ENCODE measurements at regions not wholly inside any gene's neighbourhood (a gene's known extent, or its start where the extent isn't known, plus 50 kb on each side); places are given as distances from the start of the nearest gene placed in this dataset.
A peak's percentile ranks its signal among the peaks of the same experiment; 100 is the strongest.

DNA sequence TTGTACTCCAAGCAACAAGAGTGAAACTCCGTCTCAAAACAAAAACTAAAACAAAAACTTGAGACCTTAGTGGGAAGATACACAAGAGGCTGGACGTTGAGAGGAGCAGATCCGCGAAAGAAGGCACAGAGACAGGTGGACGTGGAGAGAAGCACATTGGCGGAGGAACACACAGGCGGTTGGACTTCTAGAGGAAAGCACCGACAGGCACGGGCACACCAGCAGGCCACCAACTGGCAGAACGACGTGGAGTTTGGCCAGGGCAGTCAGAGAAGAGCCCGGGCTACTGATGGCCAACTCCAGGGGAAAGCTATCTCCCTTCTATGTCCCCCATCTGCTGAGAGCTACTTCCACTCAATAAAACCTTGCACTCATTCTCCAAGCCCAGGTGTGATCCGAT, 482.7 kb downstream of the GABRG2 start:
- TF ChIP-seq POLR2A (IDR thresholded peaks at IDR 0.05; ENCODE audit: extremely low read depth, insufficient read length): no peak
- TF ChIP-seq, protein P1, sequence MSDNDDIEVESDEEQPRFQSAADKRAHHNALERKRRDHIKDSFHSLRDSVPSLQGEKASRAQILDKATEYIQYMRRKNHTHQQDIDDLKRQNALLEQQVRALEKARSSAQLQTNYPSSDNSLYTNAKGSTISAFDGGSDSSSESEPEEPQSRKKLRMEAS (IDR thresholded peaks at IDR 0.05; ENCODE audit: low read depth, low read length): no peak
- no peak for TF ChIP-seq MYC (IDR thresholded peaks at IDR 0.05; ENCODE audit: low read depth, low read length)
- TF ChIP-seq, protein P2, sequence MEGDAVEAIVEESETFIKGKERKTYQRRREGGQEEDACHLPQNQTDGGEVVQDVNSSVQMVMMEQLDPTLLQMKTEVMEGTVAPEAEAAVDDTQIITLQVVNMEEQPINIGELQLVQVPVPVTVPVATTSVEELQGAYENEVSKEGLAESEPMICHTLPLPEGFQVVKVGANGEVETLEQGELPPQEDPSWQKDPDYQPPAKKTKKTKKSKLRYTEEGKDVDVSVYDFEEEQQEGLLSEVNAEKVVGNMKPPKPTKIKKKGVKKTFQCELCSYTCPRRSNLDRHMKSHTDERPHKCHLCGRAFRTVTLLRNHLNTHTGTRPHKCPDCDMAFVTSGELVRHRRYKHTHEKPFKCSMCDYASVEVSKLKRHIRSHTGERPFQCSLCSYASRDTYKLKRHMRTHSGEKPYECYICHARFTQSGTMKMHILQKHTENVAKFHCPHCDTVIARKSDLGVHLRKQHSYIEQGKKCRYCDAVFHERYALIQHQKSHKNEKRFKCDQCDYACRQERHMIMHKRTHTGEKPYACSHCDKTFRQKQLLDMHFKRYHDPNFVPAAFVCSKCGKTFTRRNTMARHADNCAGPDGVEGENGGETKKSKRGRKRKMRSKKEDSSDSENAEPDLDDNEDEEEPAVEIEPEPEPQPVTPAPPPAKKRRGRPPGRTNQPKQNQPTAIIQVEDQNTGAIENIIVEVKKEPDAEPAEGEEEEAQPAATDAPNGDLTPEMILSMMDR (IDR thresholded peaks at IDR 0.05; ENCODE audit: low read depth, low read length): no peak
- DNase-seq (ENCODE audit: low read depth): no peak
- H3K4me3 ChIP-seq (ENCODE audit: low read depth, low read length): no peak overlapping the region

DNA sequence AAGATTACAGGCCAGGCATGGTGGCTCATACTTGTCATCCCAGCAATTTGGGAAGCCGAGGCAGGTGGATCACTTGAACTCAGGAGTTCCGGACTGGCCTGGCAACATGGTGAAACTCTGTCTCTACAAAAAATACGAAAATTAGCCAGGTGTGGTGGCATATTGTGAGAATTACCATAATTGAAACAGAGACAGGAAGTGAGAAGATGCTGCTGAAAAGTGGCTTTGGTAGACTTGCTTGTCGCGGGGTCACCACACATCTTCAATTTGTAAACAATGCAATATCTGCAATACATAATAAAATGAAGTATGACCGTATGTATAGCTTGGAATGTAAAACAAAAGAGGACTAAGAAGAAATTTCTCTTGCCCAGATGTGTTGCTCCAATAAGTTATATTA, 490.5 kb downstream of the GABRG2 start:
- H3K4me3 ChIP-seq (ENCODE audit: low read depth, low read length): no peak overlapping the region
- TF ChIP-seq, protein P2 (IDR thresholded peaks at IDR 0.05; ENCODE audit: low read depth, low read length): no peak
- no peak for TF ChIP-seq POLR2A (IDR thresholded peaks at IDR 0.05; ENCODE audit: extremely low read depth, insufficient read length)
- TF ChIP-seq, protein P1 (IDR thresholded peaks at IDR 0.05; ENCODE audit: low read depth, low read length): no peak
- TF ChIP-seq MYC (IDR thresholded peaks at IDR 0.05; ENCODE audit: low read depth, low read length): no peak
- DNase-seq (ENCODE audit: low read depth): no peak

DNA sequence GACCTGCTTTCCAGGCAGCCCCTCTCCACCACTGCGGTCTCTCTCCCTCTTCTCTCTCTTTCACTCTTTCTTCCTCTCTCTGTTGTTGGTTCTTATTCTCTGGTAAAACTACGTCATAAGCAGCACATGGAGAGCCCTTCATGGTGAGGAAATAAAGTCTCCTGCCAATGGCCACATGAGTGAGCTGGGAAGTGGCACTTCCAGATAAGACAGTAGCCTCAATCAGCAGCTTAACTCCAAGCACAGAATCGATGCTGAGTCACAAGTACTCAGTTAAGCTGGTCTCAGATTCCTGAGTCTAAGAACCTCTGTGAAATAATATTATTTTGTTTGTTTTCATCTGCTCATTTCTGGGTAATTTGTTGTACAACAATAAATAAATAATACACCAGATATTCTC, 500.1 kb downstream of the GABRG2 start:
- TF ChIP-seq POLR2A (IDR thresholded peaks at IDR 0.05; ENCODE audit: extremely low read depth, insufficient read length): no peak
- no peak for TF ChIP-seq MYC (IDR thresholded peaks at IDR 0.05; ENCODE audit: low read depth, low read length)
- TF ChIP-seq, protein P2 (IDR thresholded peaks at IDR 0.05; ENCODE audit: low read depth, low read length): no peak
- TF ChIP-seq, protein P1 (IDR thresholded peaks at IDR 0.05; ENCODE audit: low read depth, low read length): no peak
- H3K4me3 ChIP-seq (ENCODE audit: low read depth, low read length): no peak overlapping the region
- DNase-seq (ENCODE audit: low read depth): no peak

DNA sequence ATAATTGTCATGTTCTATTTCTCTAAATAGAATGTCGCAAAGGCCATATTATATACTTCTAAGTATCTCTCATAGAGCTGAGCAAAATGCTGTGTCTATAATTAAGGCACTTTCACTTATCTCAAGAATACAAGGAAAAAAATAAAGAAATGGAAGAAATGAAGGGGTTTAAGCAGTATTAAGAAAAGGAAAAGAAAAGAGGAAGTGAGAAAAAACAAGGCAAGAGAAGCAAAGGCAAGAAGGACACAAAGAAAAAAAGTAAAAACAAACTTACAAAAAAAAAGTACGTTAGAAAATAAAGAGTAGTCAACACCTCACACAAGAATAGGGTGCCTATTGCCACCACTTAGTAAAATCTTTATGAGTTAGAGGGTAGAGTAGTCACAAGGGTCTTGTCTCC, 506.2 kb downstream of the GABRG2 start:
- H3K4me3 ChIP-seq (ENCODE audit: low read depth, low read length): no peak overlapping the region
- TF ChIP-seq, protein P2 (IDR thresholded peaks at IDR 0.05; ENCODE audit: low read depth, low read length): no peak
- TF ChIP-seq, protein P1 (IDR thresholded peaks at IDR 0.05; ENCODE audit: low read depth, low read length): no peak
- TF ChIP-seq POLR2A (IDR thresholded peaks at IDR 0.05; ENCODE audit: extremely low read depth, insufficient read length): no peak
- TF ChIP-seq MYC (IDR thresholded peaks at IDR 0.05; ENCODE audit: low read depth, low read length): no peak
- DNase-seq (ENCODE audit: low read depth): no peak

DNA sequence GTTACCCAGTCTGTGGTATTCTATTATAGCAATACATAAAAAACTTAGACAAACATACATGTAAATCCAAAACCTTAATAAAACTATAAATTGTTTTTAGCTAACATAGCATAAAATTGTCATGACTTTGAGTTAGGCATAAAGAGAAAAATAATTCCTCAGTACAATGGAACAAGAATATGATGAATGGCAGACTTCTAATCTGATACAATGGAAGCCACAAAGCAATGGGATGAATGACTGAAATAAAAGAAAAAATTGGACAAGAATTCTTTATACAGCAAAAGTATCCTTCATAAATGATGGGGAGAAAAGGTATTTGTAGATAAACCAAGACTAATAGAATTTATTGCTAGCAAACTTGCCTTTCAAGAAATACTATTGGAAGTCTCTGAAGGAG, 524.2 kb downstream of the GABRG2 start:
- TF ChIP-seq, protein P2 (IDR thresholded peaks at IDR 0.05; ENCODE audit: low read depth, low read length): no peak
- H3K4me3 ChIP-seq (ENCODE audit: low read depth, low read length): no peak overlapping the region

DNA sequence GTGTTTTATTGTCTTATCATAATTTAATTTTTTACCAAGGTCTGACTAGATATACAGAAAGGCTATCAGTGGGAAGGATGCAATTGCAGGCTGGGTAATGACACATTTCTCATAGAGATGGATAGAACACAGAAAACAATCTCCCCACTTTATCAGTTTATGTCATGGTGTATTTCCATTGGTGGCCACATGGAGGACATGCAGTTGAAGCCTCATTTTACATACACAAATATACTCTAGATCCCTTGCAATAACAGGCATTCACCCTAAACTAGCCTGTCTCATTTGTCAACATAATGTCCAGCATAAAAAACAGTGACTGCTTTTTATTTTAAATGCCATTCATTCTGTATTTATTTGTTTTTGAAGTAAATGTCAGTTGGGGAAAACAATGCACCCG, 526.3 kb downstream of the GABRG2 start:
- no peak overlapping the region for H3K4me3 ChIP-seq (ENCODE audit: low read depth, low read length)
- DNase-seq (ENCODE audit: low read depth): peak; percentile 7
- TF ChIP-seq, protein P2 (IDR thresholded peaks at IDR 0.05; ENCODE audit: low read depth, low read length): peak; percentile 22
- TF ChIP-seq MYC (IDR thresholded peaks at IDR 0.05; ENCODE audit: low read depth, low read length) (no peak), POLR2A (IDR thresholded peaks at IDR 0.05; ENCODE audit: extremely low read depth, insufficient read length) (no peak)

More for the DNA sequence above, 524.2 kb downstream of the GABRG2 start:
- DNase-seq (ENCODE audit: low read depth): no peak

All from NB4 (cell line).